GM12864 (cell line): ENCODE measurements at regions not wholly inside any gene's neighbourhood (a gene's known extent, or its start where the extent isn't known, plus 50 kb on each side); places are given as distances from the start of the nearest gene placed in this dataset.

Source experiments
- DNase-seq: peaks from one replicate; pipeline ENCODE4 v3.0.0-alpha.2; 2011; ENCODE audit warnings: low read depth
- H3K4me3 ChIP-seq: 2 replicates; pipeline ENCODE4 v1.5.1; 2011; ENCODE audit warnings: mild to moderate bottlenecking, low read depth, low read length, control low read depth
- CTCF ChIP-seq: IDR thresholded peaks from 2 replicates; pipeline ENCODE4 v1.5.1; 2011; ENCODE audit warnings: low read depth, mild to moderate bottlenecking, moderate library complexity, low read length, control low read depth, inconsistent platforms; ENCODE audit errors: missing control alignments

- no peak overlapping the region for H3K4me3 ChIP-seq
- DNase-seq, result no peak
- TF ChIP-seq CTCF, result no peak
Observed at GRCh38 chr1:37098237-37098636, 63.9 kb upstream of the GRIK3 start.

- DNase-seq, result no peak
- H3K4me3 ChIP-seq, result no peak overlapping the region
- no peak for TF ChIP-seq CTCF
Observed at GRCh38 chr1:37100310-37100709, 66.0 kb upstream of the GRIK3 start.

GRCh38 chr1:37102656-37103382, 68.5 kb upstream of the GRIK3 start:
- H3K4me3 ChIP-seq, result no peak overlapping the region
- TF ChIP-seq CTCF, result no peak
- no peak for DNase-seq

GRCh38 chr1:37105911-37106310, 71.6 kb upstream of the GRIK3 start:
- no peak for DNase-seq
- TF ChIP-seq CTCF, result no peak
- no peak overlapping the region for H3K4me3 ChIP-seq

GRCh38 chr1:37107153-37107907, 73.0 kb upstream of the GRIK3 start:
- H3K4me3 ChIP-seq, result no peak overlapping the region
- no peak for TF ChIP-seq CTCF
- DNase-seq, result no peak

- no peak for DNase-seq
- H3K4me3 ChIP-seq, result no peak overlapping the region
- TF ChIP-seq CTCF, result no peak
Observed at GRCh38 chr1:37108596-37109188, 74.4 kb upstream of the GRIK3 start.
